H4 (cell line): ENCODE measurements at regions not wholly inside any gene's neighbourhood (a gene's known extent, or its start where the extent isn't known, plus 50 kb on each side); places are given as distances from the start of the nearest gene placed in this dataset.

Source experiments
- DNase-seq: peaks from one replicate; pipeline ENCODE4 v3.0.0-alpha.2; 2015; ENCODE audit warnings: low spot score

DNA sequence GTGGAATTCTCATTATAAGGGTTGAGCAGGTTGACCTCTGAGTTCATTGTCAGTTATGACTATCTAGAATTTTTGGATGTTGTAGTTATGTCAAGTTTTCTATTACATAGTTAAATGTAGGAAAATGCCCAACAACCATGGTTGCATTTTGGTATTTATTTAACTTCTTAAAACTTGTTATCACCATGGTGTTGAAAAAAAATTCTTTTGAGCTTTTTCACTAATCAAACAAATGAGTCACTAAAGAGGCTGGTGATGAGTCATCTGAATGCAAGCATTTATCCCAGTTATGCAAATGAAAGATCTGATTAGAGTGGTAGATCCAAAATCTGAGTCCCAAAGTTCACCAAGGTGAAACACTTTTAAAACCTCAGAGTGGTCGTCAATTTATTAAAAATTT, 624.7 kb upstream of the IGFBP3 start:
- DNase-seq: peak; percentile 81

- peak; percentile 96 for DNase-seq
These were observed 623.4 kb upstream of the IGFBP3 start for GRCh38 chr7:46544396-46545008.

DNA sequence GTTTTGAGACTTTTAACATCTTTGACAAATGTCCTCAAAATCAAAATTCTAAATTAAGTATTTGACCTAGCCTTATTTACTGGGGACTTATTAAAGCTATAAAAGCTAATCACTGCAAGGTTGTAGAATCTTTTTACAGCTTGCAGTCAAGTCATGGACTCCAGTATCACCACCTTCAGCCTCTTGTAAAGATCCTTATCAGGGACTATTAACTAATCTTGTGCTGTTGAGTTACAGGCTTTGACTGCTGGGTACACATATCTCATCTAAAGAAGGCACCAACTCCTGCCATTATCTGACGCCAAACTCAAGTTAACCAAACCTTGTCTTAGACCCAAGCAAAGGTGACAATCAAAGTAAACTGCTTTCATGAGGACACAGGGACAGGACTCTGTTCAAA, 621.0 kb upstream of the IGFBP3 start:
- no peak for DNase-seq

GRCh38 chr7:46539892-46540483, 618.9 kb upstream of the IGFBP3 start:
- no peak for DNase-seq

DNA sequence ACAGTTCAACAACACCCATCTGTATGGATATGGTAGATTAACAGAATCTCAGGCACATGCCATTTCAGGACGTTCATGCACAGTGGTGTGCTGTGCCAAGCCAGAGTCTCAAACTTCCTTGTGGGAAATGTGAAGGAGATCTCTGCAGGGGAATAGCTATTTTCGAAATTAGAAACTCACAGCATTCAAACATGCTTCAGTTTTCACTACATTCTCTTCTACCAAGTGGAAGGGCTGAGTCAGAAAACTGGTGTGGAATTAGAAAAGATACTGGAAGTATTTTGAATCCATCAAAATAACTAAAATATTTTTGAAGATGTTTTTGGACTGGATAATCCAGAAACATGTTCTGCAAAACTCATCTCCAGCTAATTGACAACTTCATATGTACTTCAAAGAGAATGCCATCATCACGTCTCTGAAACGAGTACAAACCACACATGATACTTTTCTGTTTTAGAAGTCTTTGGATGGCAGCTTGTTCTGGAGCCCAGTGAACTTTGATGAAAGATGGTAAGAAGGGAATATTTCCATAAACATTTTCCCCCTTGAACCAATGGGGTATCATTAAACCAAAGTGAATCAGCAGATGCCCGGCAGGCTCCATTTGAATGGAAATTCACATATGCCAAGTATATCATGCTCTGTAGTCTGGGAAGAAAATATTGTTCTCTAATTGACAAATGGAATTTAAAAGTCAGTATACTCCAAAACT, 616.3 kb upstream of the IGFBP3 start:
- no peak for DNase-seq

DNA sequence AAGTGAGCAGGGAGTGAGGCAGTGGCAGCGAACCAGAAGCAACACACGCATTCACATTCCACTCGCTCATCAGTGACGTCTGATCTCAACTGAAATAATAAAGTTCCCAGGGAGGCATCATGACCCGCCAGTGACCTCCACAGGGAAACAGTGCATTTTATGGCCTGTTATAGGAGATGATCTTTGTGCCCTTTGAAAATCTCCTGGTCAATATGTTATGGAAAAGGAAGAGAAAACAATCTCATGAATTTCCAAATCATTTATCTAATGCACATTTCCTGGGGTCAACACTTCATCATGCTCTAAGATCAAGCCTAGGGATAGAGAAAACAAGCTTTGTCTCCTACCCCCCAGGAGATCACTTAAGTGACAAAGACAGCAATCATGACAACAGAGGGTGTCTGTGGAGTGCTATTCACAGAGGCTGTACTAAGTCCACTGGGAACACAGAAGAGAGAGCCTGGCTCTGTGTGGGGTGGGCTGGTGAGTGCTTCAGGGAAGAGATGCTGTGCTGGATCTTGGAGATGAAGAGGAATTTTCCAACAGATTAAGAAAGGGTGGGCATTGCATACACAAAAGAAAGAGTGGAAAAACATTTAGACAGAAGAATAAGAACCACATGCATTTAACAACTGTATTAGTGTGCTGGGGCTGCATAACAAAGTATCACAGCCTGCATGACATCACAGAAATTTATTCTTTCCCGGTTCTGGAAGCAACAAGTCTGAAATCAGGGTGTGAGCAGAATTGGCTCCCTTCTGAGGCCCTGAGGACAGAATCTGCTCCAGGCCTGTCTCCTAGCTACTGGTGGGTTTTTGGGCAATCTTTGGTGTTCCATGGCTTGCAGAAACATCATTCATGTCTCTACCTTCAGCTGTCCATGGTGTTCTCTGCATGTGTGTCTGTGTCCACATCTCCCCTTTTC, 613.9 kb upstream of the IGFBP3 start:
- DNase-seq: no peak

- DNase-seq: no peak
These were observed 612.9 kb upstream of the IGFBP3 start for GRCh38 chr7:46533946-46534345.

- DNase-seq: no peak
These were observed 611.5 kb upstream of the IGFBP3 start for GRCh38 chr7:46532571-46532970.

DNA sequence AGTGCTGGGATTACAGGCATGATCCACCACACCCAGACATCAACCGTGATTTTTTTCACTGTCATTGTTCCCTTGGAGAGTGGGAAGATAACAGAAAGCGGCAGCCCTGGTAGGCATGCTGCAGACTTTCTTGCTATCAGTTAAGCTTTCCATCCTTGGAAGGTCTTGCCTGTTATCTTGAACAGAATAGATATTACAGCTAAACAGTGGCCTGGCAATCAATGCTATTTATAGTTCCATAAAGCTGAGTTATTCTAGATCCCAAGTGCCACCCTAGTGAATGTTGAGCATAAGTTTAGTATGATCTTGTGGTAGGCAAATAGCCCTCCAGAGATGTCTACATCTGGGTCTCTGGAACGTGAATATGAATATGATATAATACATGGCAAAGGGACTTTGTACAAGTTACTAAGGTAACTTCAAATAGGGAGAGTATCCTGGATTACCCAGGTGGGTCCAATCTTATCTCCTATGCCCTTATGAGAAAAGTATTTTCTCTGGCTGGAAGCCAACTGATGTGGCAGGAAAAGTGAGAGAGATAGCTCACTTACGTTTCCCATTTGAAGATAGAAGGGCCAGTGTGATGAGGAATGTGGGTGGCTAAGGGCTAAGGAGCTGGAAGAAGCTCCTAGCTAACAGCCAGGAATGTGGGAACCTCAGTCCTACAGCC, 609.1 kb upstream of the IGFBP3 start:
- DNase-seq: peak; percentile 3

GRCh38 chr7:46527360-46527759, 606.3 kb upstream of the IGFBP3 start:
- no peak for DNase-seq

DNA sequence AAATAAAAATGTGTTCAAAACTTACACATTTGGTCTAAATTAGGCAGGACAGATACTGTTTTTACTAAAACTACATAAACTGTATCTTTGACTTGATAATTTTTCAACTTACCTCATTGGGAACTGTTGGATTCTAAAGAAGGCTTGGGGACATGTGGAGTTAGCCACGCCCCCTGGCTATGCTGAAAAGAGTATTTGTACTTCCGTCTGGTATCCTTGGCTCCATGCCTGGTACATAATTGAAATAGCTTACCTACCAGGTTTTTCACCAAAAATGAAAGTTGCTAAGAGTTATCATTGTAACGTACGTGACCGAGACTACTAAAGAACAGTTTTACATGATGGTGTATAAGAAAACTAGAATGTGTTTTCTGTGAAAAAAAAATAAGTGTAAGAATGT, 604.8 kb upstream of the IGFBP3 start:
- peak; percentile 76 for DNase-seq

DNA sequence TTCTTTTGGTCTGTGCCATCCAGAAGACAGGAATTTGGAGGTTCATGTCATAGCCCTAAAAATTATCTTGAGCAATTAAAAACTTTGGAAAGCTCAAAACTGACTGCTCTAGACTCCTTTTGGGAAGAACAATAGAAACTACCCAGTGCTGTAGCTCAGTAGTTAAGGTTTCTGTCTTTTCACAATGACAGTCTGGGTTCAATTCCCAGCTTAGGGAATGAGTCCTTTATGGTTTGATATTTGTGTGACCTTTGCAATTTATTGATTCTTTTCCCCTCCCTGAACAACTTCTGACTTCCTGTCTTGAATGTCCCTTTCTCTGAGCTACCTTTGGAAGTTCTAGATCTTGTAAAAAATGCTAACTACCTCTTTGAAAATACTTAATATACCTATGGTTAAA, 603.3 kb upstream of the IGFBP3 start:
- DNase-seq: no peak

DNA sequence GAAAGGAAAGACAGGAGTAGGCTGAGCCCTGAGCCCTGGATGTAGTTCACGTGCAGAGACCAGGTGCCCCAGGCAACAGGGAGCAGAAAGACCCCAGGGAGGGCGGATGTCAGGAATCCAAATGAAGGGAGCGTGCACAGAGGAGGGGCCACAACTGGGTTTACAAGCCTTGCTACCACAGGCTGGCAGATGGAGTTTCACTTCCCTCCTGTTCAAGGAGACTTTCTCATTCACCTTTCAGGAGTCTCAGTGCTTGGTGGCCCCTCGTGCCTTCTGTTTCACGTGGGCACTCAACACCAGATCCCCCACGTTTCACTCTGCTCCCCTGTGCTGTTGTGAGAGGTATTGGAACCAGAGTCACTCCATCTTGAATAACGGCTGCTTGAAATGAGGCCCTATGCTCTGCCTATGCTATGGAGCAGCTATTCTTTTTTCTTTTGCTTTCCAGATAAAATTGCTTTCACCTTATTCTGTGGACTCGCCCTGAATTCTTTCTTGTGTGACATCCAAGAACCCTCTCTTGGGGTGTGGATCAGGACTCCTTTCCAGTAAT, 601.4 kb upstream of the IGFBP3 start:
- peak; percentile 5 for DNase-seq

DNA sequence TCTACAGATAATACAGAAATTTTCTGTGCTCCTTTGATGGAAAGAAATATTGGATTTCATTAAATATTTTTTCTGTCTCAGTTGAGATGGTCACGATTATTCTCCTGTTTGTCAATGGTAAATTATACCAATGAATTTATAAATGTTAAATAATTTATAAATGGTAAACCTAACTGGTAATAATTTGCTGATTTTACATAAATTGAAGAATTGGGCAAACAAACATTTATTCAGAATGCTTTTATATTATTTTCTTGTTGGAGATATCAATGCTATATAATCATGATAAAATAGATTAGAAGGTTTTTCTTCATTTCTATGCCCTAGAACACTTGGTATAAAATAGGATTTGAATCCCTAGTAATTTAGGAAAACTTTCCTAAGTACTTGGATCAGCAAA, 597.6 kb upstream of the IGFBP3 start:
- no peak for DNase-seq

DNA sequence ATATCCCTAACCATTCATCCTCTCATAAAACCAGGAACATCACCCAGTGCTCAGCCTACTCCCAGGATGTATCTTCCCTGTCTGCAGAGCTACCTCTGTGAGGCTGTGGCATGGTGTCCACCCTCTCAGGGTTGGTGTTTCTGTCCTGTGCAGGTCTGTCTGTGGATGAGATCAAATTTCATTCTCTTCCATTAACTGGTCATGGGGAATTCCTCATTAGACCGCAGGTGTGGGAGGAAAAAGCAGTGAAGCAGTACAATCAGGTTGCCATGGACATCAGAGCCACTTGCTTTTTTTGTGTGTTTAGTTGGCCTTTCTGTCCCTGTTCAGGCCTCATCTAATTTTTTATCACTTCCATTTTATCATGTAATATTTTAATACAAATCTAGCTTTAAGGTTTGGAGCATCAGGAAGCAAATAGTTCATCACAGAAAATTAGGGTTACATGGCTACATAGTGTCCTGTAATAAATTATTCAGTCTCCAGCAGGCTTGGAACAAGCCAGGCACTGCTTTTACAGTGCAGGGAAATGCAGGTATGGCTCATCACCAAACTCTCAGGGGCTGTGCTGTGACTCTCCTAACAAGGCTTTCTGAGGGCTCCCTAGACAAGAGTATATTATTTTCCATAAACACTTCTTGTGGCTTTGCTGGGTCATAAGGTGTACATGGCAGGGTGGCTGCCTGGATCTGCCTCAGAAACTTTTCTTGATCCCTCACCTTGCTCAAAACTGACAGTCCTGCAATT, 594.9 kb upstream of the IGFBP3 start:
- DNase-seq: peak; percentile 67

DNA sequence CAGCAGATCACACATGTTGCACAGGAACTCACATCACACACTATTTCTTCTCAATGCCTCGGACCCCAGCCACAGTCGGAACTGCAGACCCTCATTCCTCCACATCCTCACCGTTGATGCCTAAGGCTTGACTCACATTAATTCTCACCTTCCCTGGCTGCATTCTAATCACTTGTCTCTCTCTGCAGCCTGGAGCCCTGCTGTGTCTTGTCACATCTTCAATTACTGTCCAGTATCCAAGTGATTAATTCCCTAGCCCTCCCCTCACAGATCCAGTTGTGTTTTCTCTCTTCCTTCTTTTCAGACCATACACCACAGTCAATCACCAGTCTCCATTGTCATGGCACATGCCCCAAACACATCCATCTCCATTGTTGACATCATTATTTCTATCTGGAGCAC, 592.4 kb upstream of the IGFBP3 start:
- DNase-seq: no peak

GRCh38 chr7:46512891-46513413, 591.9 kb upstream of the IGFBP3 start:
- DNase-seq: peak; percentile 97

DNA sequence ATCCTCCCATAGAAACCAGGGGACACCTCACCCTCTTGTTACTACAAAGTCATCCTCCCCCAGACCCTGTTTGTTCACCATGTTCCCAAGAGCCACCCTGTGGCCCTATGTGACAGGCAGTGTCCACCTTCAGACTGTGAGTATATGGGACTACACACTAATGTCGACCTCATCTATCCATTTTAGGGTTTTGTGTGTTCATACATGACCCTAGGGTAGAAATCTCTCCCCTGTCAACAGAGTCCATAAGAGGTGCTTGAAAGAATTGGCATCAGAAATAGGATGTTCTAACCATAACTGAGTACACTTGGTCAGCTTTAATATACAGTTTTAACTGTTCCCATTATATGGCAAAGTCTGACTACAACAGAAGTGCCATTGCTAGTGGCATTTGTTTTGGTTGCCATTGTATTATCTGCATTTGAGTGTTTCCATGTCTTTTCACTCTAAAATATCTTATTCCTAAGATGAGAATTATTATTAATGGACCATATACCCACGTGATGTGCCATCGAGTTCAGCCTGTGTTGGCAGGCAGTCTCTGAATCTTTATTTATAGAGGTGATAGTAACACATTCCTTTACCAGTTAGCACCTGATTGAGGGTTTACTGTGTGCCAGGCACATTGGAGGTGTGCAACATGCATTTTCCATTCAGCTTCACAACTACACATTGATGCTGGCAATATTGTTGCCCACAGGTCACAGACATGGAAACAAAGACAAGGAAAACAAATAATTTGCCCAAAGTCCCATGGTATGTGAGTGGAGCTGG, 590.6 kb upstream of the IGFBP3 start:
- DNase-seq: no peak

- no peak for DNase-seq
These were observed 587.5 kb upstream of the IGFBP3 start for GRCh38 chr7:46508583-46508982.

DNA sequence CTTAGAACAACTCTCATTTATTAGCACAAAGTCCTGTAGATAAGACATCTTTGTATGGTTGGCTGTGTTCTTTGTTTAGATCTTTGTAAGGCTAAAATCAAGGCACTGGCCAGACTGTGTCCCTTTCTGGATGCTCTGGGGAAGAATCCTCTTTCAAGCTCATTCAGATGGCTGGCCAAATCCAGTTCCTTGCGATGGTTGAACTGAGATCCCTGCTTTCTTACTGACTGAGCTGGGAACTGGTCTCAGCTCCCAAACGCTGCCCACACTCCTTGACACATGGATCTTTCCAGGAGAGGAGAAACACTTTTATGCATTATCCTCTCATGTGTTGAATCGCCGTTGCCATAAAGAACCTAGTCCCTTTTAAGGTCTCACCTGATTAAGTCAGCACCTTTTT, 586.5 kb upstream of the IGFBP3 start:
- no peak for DNase-seq
